ENCODE measurements at regions not wholly inside any gene's neighbourhood (a gene's known extent, or its start where the extent isn't known, plus 50 kb on each side); places are given as distances from the start of the nearest gene placed in this dataset.
"Not testable (repeated sequence)": the region's sequence is repeated elsewhere in the genome, so short reads cannot be mapped to it uniquely, and the experiment has no call there.

GRCh38 chr3:65153850-65154512 lies 466.2 kb upstream of the ADAMTS9 start:
- DNase-seq (ENCODE audit: low read depth, low spot score) = no peak
- Histone ChIP-seq H3K9me3 (ENCODE audit: low read depth, low read length) (no peaks in the 10 kb centered on the region), H3K36me3 (ENCODE audit: insufficient read depth, low read length) (no peaks in the 10 kb centered on the region), H3K4me3 (no peak overlapping the region), H3K9ac (ENCODE audit: insufficient read length) (no peak overlapping the region), H3K27ac (no peak overlapping the region)
- no peak for TF ChIP-seq EZH2 (IDR thresholded peaks at IDR 0.05)
- TF ChIP-seq FOXP2 (optimal IDR thresholded peaks at IDR 0.05; ENCODE audit: control extremely low read depth, extremely low read length, insufficient read depth) = no peak
- no peak for TF ChIP-seq POLR2AphosphoS5 (IDR thresholded peaks at IDR 0.05; ENCODE audit: borderline replicate concordance, low read depth, low read length)

GRCh38 chr3:65151666-65152065 lies 463.9 kb upstream of the ADAMTS9 start:
- Histone ChIP-seq H3K27ac (no peak overlapping the region), H3K4me3 (no peak overlapping the region), H3K36me3 (ENCODE audit: insufficient read depth, low read length) (no peaks in the 10 kb centered on the region), H3K9ac (ENCODE audit: insufficient read length) (no peak overlapping the region), H3K9me3 (ENCODE audit: low read depth, low read length) (no peaks in the 10 kb centered on the region)
- no peak for DNase-seq (ENCODE audit: low read depth, low spot score)
- TF ChIP-seq FOXP2 (optimal IDR thresholded peaks at IDR 0.05; ENCODE audit: control extremely low read depth, extremely low read length, insufficient read depth) = no peak

GRCh38 chr3:65149877-65150276 lies 462.1 kb upstream of the ADAMTS9 start:
- H3K36me3 ChIP-seq (ENCODE audit: insufficient read depth, low read length) = no peaks in the 10 kb centered on the region
- H3K9me3 ChIP-seq (ENCODE audit: low read depth, low read length) = no peaks in the 10 kb centered on the region
- TF ChIP-seq POLR2AphosphoS5 (IDR thresholded peaks at IDR 0.05; ENCODE audit: borderline replicate concordance, low read depth, low read length) = no peak
- no peak for TF ChIP-seq FOXP2 (optimal IDR thresholded peaks at IDR 0.05; ENCODE audit: control extremely low read depth, extremely low read length, insufficient read depth)
- no peak for TF ChIP-seq EZH2 (IDR thresholded peaks at IDR 0.05)
- no peak overlapping the region for H3K9ac ChIP-seq (ENCODE audit: insufficient read length)
- no peak overlapping the region for H3K27ac ChIP-seq
- no peak overlapping the region for H3K4me3 ChIP-seq
- no peak for DNase-seq (ENCODE audit: low read depth, low spot score)

GRCh38 chr3:65148687-65149086 lies 460.9 kb upstream of the ADAMTS9 start:
- Histone ChIP-seq H3K9me3 (ENCODE audit: low read depth, low read length) (no peaks in the 10 kb centered on the region), H3K36me3 (ENCODE audit: insufficient read depth, low read length) (no peaks in the 10 kb centered on the region), H3K9ac (ENCODE audit: insufficient read length) (no peak overlapping the region), H3K27ac (no peak overlapping the region), H3K4me3 (no peak overlapping the region)
- TF ChIP-seq EZH2 (IDR thresholded peaks at IDR 0.05) (no peak), FOXP2 (optimal IDR thresholded peaks at IDR 0.05; ENCODE audit: control extremely low read depth, extremely low read length, insufficient read depth) (no peak), POLR2AphosphoS5 (IDR thresholded peaks at IDR 0.05; ENCODE audit: borderline replicate concordance, low read depth, low read length) (no peak)
- DNase-seq (ENCODE audit: low read depth, low spot score) = no peak

GRCh38 chr3:65146179-65146578 lies 458.4 kb upstream of the ADAMTS9 start:
- no peaks in the 10 kb centered on the region for H3K36me3 ChIP-seq (ENCODE audit: insufficient read depth, low read length)
- no peak overlapping the region for H3K4me3 ChIP-seq
- no peak for DNase-seq (ENCODE audit: low read depth, low spot score)
- H3K9me3 ChIP-seq (ENCODE audit: low read depth, low read length) = no peaks in the 10 kb centered on the region
- no peak overlapping the region for H3K9ac ChIP-seq (ENCODE audit: insufficient read length)
- H3K27ac ChIP-seq = no peak overlapping the region
- TF ChIP-seq POLR2AphosphoS5 (IDR thresholded peaks at IDR 0.05; ENCODE audit: borderline replicate concordance, low read depth, low read length) (no peak), EZH2 (IDR thresholded peaks at IDR 0.05) (no peak), FOXP2 (optimal IDR thresholded peaks at IDR 0.05; ENCODE audit: control extremely low read depth, extremely low read length, insufficient read depth) (no peak)

- Histone ChIP-seq H3K9me3 (ENCODE audit: low read depth, low read length) (no peaks in the 10 kb centered on the region), H3K27ac (no peak overlapping the region), H3K9ac (ENCODE audit: insufficient read length) (no peak overlapping the region), H3K4me3 (no peak overlapping the region), H3K36me3 (ENCODE audit: insufficient read depth, low read length) (no peaks in the 10 kb centered on the region)
- no peak for DNase-seq (ENCODE audit: low read depth, low spot score)
- no peak for TF ChIP-seq EZH2 (IDR thresholded peaks at IDR 0.05)
- TF ChIP-seq FOXP2 (optimal IDR thresholded peaks at IDR 0.05; ENCODE audit: control extremely low read depth, extremely low read length, insufficient read depth) = no peak
- no peak for TF ChIP-seq POLR2AphosphoS5 (IDR thresholded peaks at IDR 0.05; ENCODE audit: borderline replicate concordance, low read depth, low read length)
These were observed 457.9 kb upstream of the ADAMTS9 start for GRCh38 chr3:65145680-65146079.

- TF ChIP-seq FOXP2 (optimal IDR thresholded peaks at IDR 0.05; ENCODE audit: control extremely low read depth, extremely low read length, insufficient read depth) = no peak
- TF ChIP-seq EZH2 (IDR thresholded peaks at IDR 0.05) = no peak
- no peak for TF ChIP-seq POLR2AphosphoS5 (IDR thresholded peaks at IDR 0.05; ENCODE audit: borderline replicate concordance, low read depth, low read length)
- Histone ChIP-seq H3K9ac (ENCODE audit: insufficient read length) (no peak overlapping the region), H3K36me3 (ENCODE audit: insufficient read depth, low read length) (no peaks in the 10 kb centered on the region), H3K27ac (no peak overlapping the region), H3K9me3 (ENCODE audit: low read depth, low read length) (no peaks in the 10 kb centered on the region), H3K4me3 (no peak overlapping the region)
- DNase-seq (ENCODE audit: low read depth, low spot score) = no peak
These were observed 457.1 kb upstream of the ADAMTS9 start for GRCh38 chr3:65144791-65145351.

GRCh38 chr3:65142456-65142855 lies 454.7 kb upstream of the ADAMTS9 start:
- DNase-seq (ENCODE audit: low read depth, low spot score) = no peak
- no peak overlapping the region for H3K4me3 ChIP-seq
- no peaks in the 10 kb centered on the region for H3K36me3 ChIP-seq (ENCODE audit: insufficient read depth, low read length)
- H3K27ac ChIP-seq = no peak overlapping the region
- H3K9me3 ChIP-seq (ENCODE audit: low read depth, low read length) = no peaks in the 10 kb centered on the region
- no peak for TF ChIP-seq FOXP2 (optimal IDR thresholded peaks at IDR 0.05; ENCODE audit: control extremely low read depth, extremely low read length, insufficient read depth)
- no peak overlapping the region for H3K9ac ChIP-seq (ENCODE audit: insufficient read length)

GRCh38 chr3:65138556-65138955 lies 450.8 kb upstream of the ADAMTS9 start:
- Histone ChIP-seq H3K9ac (ENCODE audit: insufficient read length) (no peak overlapping the region), H3K4me3 (no peak overlapping the region), H3K9me3 (ENCODE audit: low read depth, low read length) (no peaks in the 10 kb centered on the region), H3K36me3 (ENCODE audit: insufficient read depth, low read length) (no peaks in the 10 kb centered on the region), H3K27ac (no peak overlapping the region)
- TF ChIP-seq EZH2 (IDR thresholded peaks at IDR 0.05) = no peak
- no peak for TF ChIP-seq FOXP2 (optimal IDR thresholded peaks at IDR 0.05; ENCODE audit: control extremely low read depth, extremely low read length, insufficient read depth)
- no peak for TF ChIP-seq POLR2AphosphoS5 (IDR thresholded peaks at IDR 0.05; ENCODE audit: borderline replicate concordance, low read depth, low read length)
- DNase-seq (ENCODE audit: low read depth, low spot score) = no peak

- not testable (repeated sequence) for DNase-seq (ENCODE audit: low read depth, low spot score); H3K36me3 ChIP-seq (ENCODE audit: insufficient read depth, low read length); H3K9ac ChIP-seq (ENCODE audit: insufficient read length); H3K9me3 ChIP-seq (ENCODE audit: low read depth, low read length); H3K27ac ChIP-seq; H3K4me3 ChIP-seq
These were observed 446.0 kb upstream of the ADAMTS9 start for GRCh38 chr3:65133752-65134151.

All from SK-N-MC (cell line).